ENCODE measurements at regions not wholly inside any gene's neighbourhood (a gene's known extent, or its start where the extent isn't known, plus 50 kb on each side); places are given as distances from the start of the nearest gene placed in this dataset.

DNA sequence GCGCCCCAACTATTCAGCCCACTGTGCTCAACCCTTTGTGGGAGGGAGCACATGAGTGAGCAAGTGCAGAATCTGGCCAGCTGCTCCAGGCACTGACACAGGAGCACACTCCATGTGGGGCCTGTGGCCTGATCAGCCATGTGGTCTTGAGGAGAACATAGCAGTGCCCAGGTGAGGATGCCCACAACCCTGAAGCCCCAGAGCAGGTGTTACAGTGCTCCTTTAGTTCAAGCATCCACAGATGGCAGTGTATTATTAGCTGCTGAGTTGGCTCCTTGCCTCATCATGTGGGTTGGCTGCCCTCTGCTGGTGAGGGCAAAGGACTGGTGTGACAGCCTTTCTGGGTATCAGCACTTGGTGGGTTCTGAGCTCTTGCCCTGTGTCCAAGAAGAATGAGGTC lies 1588.2 kb downstream of the SI start:
- DNase-seq: no peak
- H3K4me1 Mint-ChIP-seq: no peaks in the 10 kb centered on the region
- Histone ChIP-seq H3K4me2 (replicated peaks; ENCODE audit: extremely low read depth, low read length, poor library complexity, severe bottlenecking) (no peak overlapping the region), H3K9me3 (replicated peaks in 1 of 2; ENCODE audit: control insufficient read depth in 1 of 2, insufficient read depth in 1 of 2, low read length in 2 of 2) (no peaks in the 10 kb centered on the region), H2AFZ (ENCODE audit: insufficient read depth, low read depth, low read length, poor library complexity, severe bottlenecking) (no peak overlapping the region), H4K20me1 (ENCODE audit: insufficient read depth, low read length) (no peaks in the 10 kb centered on the region), H3K4me1 (ENCODE audit: control insufficient read depth in 1 of 2, insufficient read depth in 2 of 2, low read length in 2 of 2) (no peaks in the 10 kb centered on the region), H3K9ac (ENCODE audit: insufficient read depth, low read length, poor library complexity, severe bottlenecking) (no peak overlapping the region), H3K79me2 (ENCODE audit: insufficient read depth, low read length) (no peaks in the 10 kb centered on the region), H3K36me3 (replicated peaks in 1 of 2; ENCODE audit: control insufficient read depth in 1 of 2, insufficient read depth in 2 of 2, low read length in 2 of 2) (no peaks in the 10 kb centered on the region), H3K4me3 (replicated peaks in 1 of 3; ENCODE audit: low read depth in 2 of 3, low read length in 3 of 3) (no peak overlapping the region), H3K27ac (ENCODE audit: low read depth in 1 of 2, low read length in 2 of 2) (no peak overlapping the region), H3K27me3 (ENCODE audit: control insufficient read depth in 2 of 2, insufficient read depth in 2 of 2, low read length in 2 of 2) (no peaks in the 10 kb centered on the region)
- no peaks in the 10 kb centered on the region for H3K36me3 Mint-ChIP-seq
- WGBS (ENCODE audit: insufficient coverage): no CpG with 5 or more reads among the region's 1 CpG
- intact Hi-C loops (cut with micrococcal nuclease): no loop called here
- peaks cover 0 to 1% (median 0%) of the 10 kb centered on the region in 7 donors for H3K9me3 Mint-ChIP-seq
- peaks cover 1 to 2% (median 2%) of the 10 kb centered on the region in 3 donors for H3K27me3 Mint-ChIP-seq (ENCODE audit: low read depth in 3 of 3)
- H3K27ac Mint-ChIP-seq: no peak overlapping the region
- TF ChIP-seq CTCF (IDR thresholded peaks at IDR 0.05): no peak
- H3K4me3 Mint-ChIP-seq: no peak overlapping the region

DNA sequence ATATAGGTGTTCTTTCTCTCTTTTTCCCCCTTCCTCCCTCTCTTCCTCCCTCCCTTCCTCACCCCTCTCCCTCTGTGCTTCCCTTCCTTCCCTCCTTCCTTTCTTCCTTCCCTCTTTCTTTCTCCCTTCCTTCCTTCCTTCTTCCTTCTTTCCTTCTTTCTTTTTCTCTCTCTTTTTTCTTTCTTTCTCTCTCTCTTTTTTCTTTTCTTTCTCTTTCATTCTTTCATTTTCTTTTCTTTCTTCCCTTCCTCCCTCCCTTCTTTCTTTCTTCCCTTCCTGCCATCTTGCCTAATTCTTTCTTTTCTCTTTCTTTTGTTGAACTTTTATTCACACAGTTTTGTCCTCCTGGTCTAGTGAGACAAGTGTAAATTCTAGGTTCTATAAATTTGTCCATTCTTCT lies 1595.6 kb downstream of the SI start:
- H3K4me3 ChIP-seq (replicated peaks in 1 of 3; ENCODE audit: low read depth in 2 of 3, low read length in 3 of 3): no peak overlapping the region
- Mint-ChIP-seq H3K9me3 (peaks cover 0 to 2% (median 0%) of the 10 kb centered on the region in 7 donors), H3K27me3 (ENCODE audit: low read depth in 3 of 3) (peaks cover 0 to 1% (median 0%) of the 10 kb centered on the region in 3 donors), H3K4me3 (no peak overlapping the region), H3K4me1 (no peaks in the 10 kb centered on the region), H3K27ac (no peak overlapping the region), H3K36me3 (no peaks in the 10 kb centered on the region)
- no peaks in the 10 kb centered on the region for H3K79me2 ChIP-seq (ENCODE audit: insufficient read depth, low read length)
- no peaks in the 10 kb centered on the region for H3K36me3 ChIP-seq (replicated peaks in 1 of 2; ENCODE audit: control insufficient read depth in 1 of 2, insufficient read depth in 2 of 2, low read length in 2 of 2)
- TF ChIP-seq CTCF (IDR thresholded peaks at IDR 0.05): no peak
- no peaks in the 10 kb centered on the region for H4K20me1 ChIP-seq (ENCODE audit: insufficient read depth, low read length)
- no peak overlapping the region for H3K4me2 ChIP-seq (replicated peaks; ENCODE audit: extremely low read depth, low read length, poor library complexity, severe bottlenecking)
- no peak overlapping the region for H3K9ac ChIP-seq (ENCODE audit: insufficient read depth, low read length, poor library complexity, severe bottlenecking)
- no peaks in the 10 kb centered on the region for H3K9me3 ChIP-seq (replicated peaks in 1 of 2; ENCODE audit: control insufficient read depth in 1 of 2, insufficient read depth in 1 of 2, low read length in 2 of 2)
- DNase-seq: no peak
- no peaks in the 10 kb centered on the region for H3K27me3 ChIP-seq (ENCODE audit: control insufficient read depth in 2 of 2, insufficient read depth in 2 of 2, low read length in 2 of 2)
- H2AFZ ChIP-seq (ENCODE audit: insufficient read depth, low read depth, low read length, poor library complexity, severe bottlenecking): no peak overlapping the region
- H3K27ac ChIP-seq (ENCODE audit: low read depth in 1 of 2, low read length in 2 of 2): no peak overlapping the region
- intact Hi-C loops (cut with micrococcal nuclease): no loop called here
- H3K4me1 ChIP-seq (ENCODE audit: control insufficient read depth in 1 of 2, insufficient read depth in 2 of 2, low read length in 2 of 2): no peaks in the 10 kb centered on the region

Measured in CD14-positive monocyte (primary cell).